ENCODE measurements at regions not wholly inside any gene's neighbourhood (a gene's known extent, or its start where the extent isn't known, plus 50 kb on each side); places are given as distances from the start of the nearest gene placed in this dataset.

- Histone ChIP-seq H3K79me2 (replicated peaks; ENCODE audit: insufficient read depth) (no peaks in the 10 kb centered on the region), H3F3A (replicated peaks; ENCODE audit: low read depth) (no peaks in the 10 kb centered on the region), H4K20me1 (replicated peaks; ENCODE audit: insufficient read depth) (no peaks in the 10 kb centered on the region), H2AFZ (no peak overlapping the region), H3K27ac (ENCODE audit: low read depth) (no peak overlapping the region), H3K27me3 (ENCODE audit: insufficient read depth) (no peaks in the 10 kb centered on the region), H3K4me2 (no peak overlapping the region), H3K4me1 (ENCODE audit: insufficient read depth) (peaks cover 18% of the 10 kb centered on the region), H3K4me3 (no peak overlapping the region), H3K36me3 (ENCODE audit: insufficient read depth) (no peaks in the 10 kb centered on the region), H3K9me2 (ENCODE audit: insufficient read depth) (no peaks in the 10 kb centered on the region; the same call in 1 of the 2 replicates)
- TF ChIP-seq REST (IDR thresholded peaks at IDR 0.05; ENCODE audit: unreplicated experiment) (no peak), STAT1 (IDR thresholded peaks at IDR 0.05; ENCODE audit: unreplicated experiment) (no peak), CREB1 (CRISPR knock-in tag; IDR thresholded peaks at IDR 0.05; ENCODE audit: low read depth) (no peak), POLR2AphosphoS5 (IDR thresholded peaks at IDR 0.05; ENCODE audit: low read depth) (no peak), JUNB (IDR thresholded peaks at IDR 0.05; ENCODE audit: unreplicated experiment) (no peak), NANOG (IDR thresholded peaks at IDR 0.05; ENCODE audit: borderline replicate concordance) (no peak), ETS1 (IDR thresholded peaks at IDR 0.05) (no peak), ZNF114 (CRISPR knock-in tag; IDR thresholded peaks at IDR 0.05) (no peak), ZNF462 (CRISPR knock-in tag; IDR thresholded peaks at IDR 0.05) (no peak), EZH2phosphoT487 (IDR thresholded peaks at IDR 0.05; ENCODE audit: unreplicated experiment) (no peak), ZNF331 (CRISPR knock-in tag; IDR thresholded peaks at IDR 0.05; ENCODE audit: low read depth) (no peak), EZH2 (IDR thresholded peaks at IDR 0.05; ENCODE audit: low read depth, unreplicated experiment) (no peak)
- H3K36me3 Mint-ChIP-seq (ENCODE audit: low read depth), result no peaks in the 10 kb centered on the region
- H3K4me1 Mint-ChIP-seq, result peaks cover 13% of the 10 kb centered on the region
- no peak for DNase-seq (ENCODE audit: low spot score)
- H3K27ac Mint-ChIP-seq, result no peak overlapping the region
- H3K9me3 Mint-ChIP-seq, result no peaks in the 10 kb centered on the region
- H3K4me3 Mint-ChIP-seq, result no peak overlapping the region
- no peak for ATAC-seq
- peaks cover 7% of the 10 kb centered on the region for H3K27me3 Mint-ChIP-seq (ENCODE audit: insufficient read depth, low read depth, poor library complexity)
Measured at GRCh38 chr10:6925146-6925545, 345.1 kb upstream of the PRKCQ start.
